Neural cell (in vitro differentiated cells): ENCODE measurements at regions not wholly inside any gene's neighbourhood (a gene's known extent, or its start where the extent isn't known, plus 50 kb on each side); places are given as distances from the start of the nearest gene placed in this dataset.

Experiments
- H2AFZ ChIP-seq: fragments of 200-600, 300-800 bp; sonication (generic), shearing (Covaris generic); 2 replicates; pipeline ENCODE4 v1.6.0; 2014; ENCODE audit warnings: low read depth, mild to moderate bottlenecking, antibody characterized with exemption, low read length, moderate library complexity
- H3F3A ChIP-seq: fragments of 200-600 bp; shearing (Covaris generic); 2 replicates; pipeline ENCODE4 v1.6.1; 2016; ENCODE audit warnings: mild to moderate bottlenecking, moderate library complexity, mixed read lengths, antibody characterized with exemption, low read length; ENCODE audit not compliant: insufficient read depth, poor library complexity, severe bottlenecking
- H3K27ac ChIP-seq: fragments of 200-600, 300-800 bp; sonication (generic), shearing (Covaris generic); 2 replicates; pipeline ENCODE4 v1.5.1; 2014; ENCODE audit warnings: mild to moderate bottlenecking, low read length, moderate library complexity
- H3K27me3 ChIP-seq: fragments of 300-800, 200-600 bp; sonication (generic), shearing (Covaris generic); 2 replicates; pipeline ENCODE4 v1.6.0; 2014; ENCODE audit warnings: mild to moderate bottlenecking, low read depth, low read length, moderate library complexity; ENCODE audit not compliant: insufficient read depth
- H3K36me3 ChIP-seq: fragments of 300-800, 200-600 bp; sonication (generic), shearing (Covaris generic); 2 replicates; pipeline ENCODE4 v1.5.1; 2014; ENCODE audit warnings: mild to moderate bottlenecking, antibody characterized with exemption, low read length, moderate library complexity; ENCODE audit not compliant: insufficient read depth
- H3K4me2 ChIP-seq: fragments of 300-800, 200-600 bp; sonication (generic), shearing (Covaris generic); 2 replicates; pipeline ENCODE4 v1.6.0; 2014; ENCODE audit warnings: mild to moderate bottlenecking, low read length
- H3K4me3 ChIP-seq: fragments of 300-800, 200-600 bp; sonication (generic), shearing (Covaris generic); 2 replicates; pipeline ENCODE4 v1.5.1; 2014; ENCODE audit warnings: mild to moderate bottlenecking, low read length, moderate library complexity
- H3K79me2 ChIP-seq: fragments of 200-600 bp; shearing (Covaris generic); replicated peaks from 2 replicates; pipeline ENCODE4 v1.6.0; 2014; ENCODE audit warnings: mild to moderate bottlenecking, low read length, moderate library complexity; ENCODE audit not compliant: insufficient read depth
- H3K9ac ChIP-seq: fragments of 300-800, 200-600 bp; sonication (generic), shearing (Covaris generic); 2 replicates; pipeline ENCODE4 v1.6.1; 2016; ENCODE audit warnings: mild to moderate bottlenecking, low read length, mixed read lengths
- H3K9me2 ChIP-seq: fragments of 200-600 bp; shearing (Covaris generic); 2 replicates; pipeline ENCODE4 v1.6.1; 2016; ENCODE audit warnings: mild to moderate bottlenecking, low read length, mixed read lengths; ENCODE audit not compliant: insufficient read depth
- H3K9me3 ChIP-seq: fragments of 200-600, 300-800 bp; sonication (generic), shearing (Covaris generic); 2 replicates; pipeline ENCODE4 v1.6.1; 2016; ENCODE audit warnings: mild to moderate bottlenecking, mixed run types, low read length, moderate library complexity, mixed read lengths
- H4K20me1 ChIP-seq: fragments of 200-600 bp; shearing (Covaris generic); 2 replicates; pipeline ENCODE4 v1.6.1; 2016; ENCODE audit warnings: mild to moderate bottlenecking, mixed run types; ENCODE audit not compliant: insufficient read depth
- EP300 ChIP-seq: fragments of 450-650 bp; conservative IDR thresholded peaks from 2 replicates; pipeline ENCODE4 v1.6.1; 2014; ENCODE audit warnings: antibody characterized with exemption, mild to moderate bottlenecking, moderate library complexity; ENCODE audit not compliant: poor library complexity, severe bottlenecking
- EZH2 ChIP-seq: fragments of 200-600, 300-800 bp; shearing (Covaris generic), sonication (generic); IDR thresholded peaks from 2 replicates; pipeline ENCODE4 v1.6.1; 2014; ENCODE audit warnings: antibody characterized with exemption, low read length, borderline replicate concordance, mild to moderate bottlenecking; ENCODE audit not compliant: insufficient read depth, poor library complexity, severe bottlenecking
- MXI1 ChIP-seq: fragments of 450-650 bp; conservative IDR thresholded peaks from 2 replicates; pipeline ENCODE4 v1.6.1; 2014; ENCODE audit warnings: antibody characterized with exemption, mild to moderate bottlenecking; ENCODE audit not compliant: poor library complexity, severe bottlenecking
- POLR2AphosphoS5 ChIP-seq: IDR thresholded peaks from 2 replicates; pipeline ENCODE4 v1.6.1; 2012
- RAD21 ChIP-seq: fragments of 450-650 bp; conservative IDR thresholded peaks from 2 replicates; pipeline ENCODE4 v1.6.1; 2014; ENCODE audit warnings: antibody characterized with exemption, mild to moderate bottlenecking, moderate library complexity
- SMC3 ChIP-seq: fragments of 450-650 bp; conservative IDR thresholded peaks from 2 replicates; pipeline ENCODE4 v1.6.1; 2014; ENCODE audit warnings: antibody characterized with exemption, mild to moderate bottlenecking, moderate library complexity; ENCODE audit not compliant: poor library complexity
- TAF1 ChIP-seq: IDR thresholded peaks from 2 replicates; pipeline ENCODE4 v1.6.1; 2012; ENCODE audit warnings: low read depth
- TF ChIP-seq, protein P1 (sequence below): fragments of 450-650 bp; IDR thresholded peaks from 2 replicates; pipeline ENCODE4 v1.5.1; 2014; ENCODE audit warnings: antibody characterized with exemption, mild to moderate bottlenecking, moderate library complexity; ENCODE audit not compliant: poor library complexity, severe bottlenecking
- TF ChIP-seq, protein P2 (sequence below): IDR thresholded peaks from 2 replicates; pipeline ENCODE4 v1.6.1; 2012; ENCODE audit warnings: borderline replicate concordance

DNA sequence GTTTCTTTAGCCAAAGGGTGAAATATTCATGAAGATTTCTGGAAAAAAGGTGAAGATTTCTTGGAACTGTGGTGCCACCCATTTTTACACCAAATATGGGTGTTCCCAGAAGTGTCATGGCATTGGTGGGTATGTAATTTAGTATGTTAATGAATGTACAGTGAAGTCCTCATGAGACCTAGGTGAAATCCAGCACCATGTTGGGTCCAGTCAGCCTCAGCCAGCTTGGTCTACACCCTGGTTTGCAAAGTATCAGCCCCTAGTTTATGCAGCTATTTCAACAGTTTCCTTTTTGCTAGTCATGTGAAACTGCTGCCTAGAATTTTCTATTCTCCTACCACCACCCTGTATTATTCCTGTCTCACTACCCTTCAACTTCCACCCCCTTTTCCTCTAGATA lies 63.1 kb upstream of the CXADR start:
- no peak overlapping the region for H3K4me2 ChIP-seq
- H4K20me1 ChIP-seq: no peaks in the 10 kb centered on the region
- H3K4me3 ChIP-seq: no peak overlapping the region
- no peaks in the 10 kb centered on the region for H3K9me2 ChIP-seq
- H3K27me3 ChIP-seq: no peaks in the 10 kb centered on the region
- H3K9ac ChIP-seq: no peak overlapping the region
- H3K36me3 ChIP-seq: no peaks in the 10 kb centered on the region
- no peaks in the 10 kb centered on the region for H3K79me2 ChIP-seq
- H3K27ac ChIP-seq: no peak overlapping the region
- no peaks in the 10 kb centered on the region for H3F3A ChIP-seq
- H3K9me3 ChIP-seq: no peaks in the 10 kb centered on the region
- TF ChIP-seq RAD21 (no peak), EZH2 (no peak), SMC3 (no peak), EP300 (no peak), MXI1 (no peak), TAF1 (no peak), POLR2AphosphoS5 (no peak)
- TF ChIP-seq, protein P1, sequence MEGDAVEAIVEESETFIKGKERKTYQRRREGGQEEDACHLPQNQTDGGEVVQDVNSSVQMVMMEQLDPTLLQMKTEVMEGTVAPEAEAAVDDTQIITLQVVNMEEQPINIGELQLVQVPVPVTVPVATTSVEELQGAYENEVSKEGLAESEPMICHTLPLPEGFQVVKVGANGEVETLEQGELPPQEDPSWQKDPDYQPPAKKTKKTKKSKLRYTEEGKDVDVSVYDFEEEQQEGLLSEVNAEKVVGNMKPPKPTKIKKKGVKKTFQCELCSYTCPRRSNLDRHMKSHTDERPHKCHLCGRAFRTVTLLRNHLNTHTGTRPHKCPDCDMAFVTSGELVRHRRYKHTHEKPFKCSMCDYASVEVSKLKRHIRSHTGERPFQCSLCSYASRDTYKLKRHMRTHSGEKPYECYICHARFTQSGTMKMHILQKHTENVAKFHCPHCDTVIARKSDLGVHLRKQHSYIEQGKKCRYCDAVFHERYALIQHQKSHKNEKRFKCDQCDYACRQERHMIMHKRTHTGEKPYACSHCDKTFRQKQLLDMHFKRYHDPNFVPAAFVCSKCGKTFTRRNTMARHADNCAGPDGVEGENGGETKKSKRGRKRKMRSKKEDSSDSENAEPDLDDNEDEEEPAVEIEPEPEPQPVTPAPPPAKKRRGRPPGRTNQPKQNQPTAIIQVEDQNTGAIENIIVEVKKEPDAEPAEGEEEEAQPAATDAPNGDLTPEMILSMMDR: no peak
- TF ChIP-seq, protein P2, sequence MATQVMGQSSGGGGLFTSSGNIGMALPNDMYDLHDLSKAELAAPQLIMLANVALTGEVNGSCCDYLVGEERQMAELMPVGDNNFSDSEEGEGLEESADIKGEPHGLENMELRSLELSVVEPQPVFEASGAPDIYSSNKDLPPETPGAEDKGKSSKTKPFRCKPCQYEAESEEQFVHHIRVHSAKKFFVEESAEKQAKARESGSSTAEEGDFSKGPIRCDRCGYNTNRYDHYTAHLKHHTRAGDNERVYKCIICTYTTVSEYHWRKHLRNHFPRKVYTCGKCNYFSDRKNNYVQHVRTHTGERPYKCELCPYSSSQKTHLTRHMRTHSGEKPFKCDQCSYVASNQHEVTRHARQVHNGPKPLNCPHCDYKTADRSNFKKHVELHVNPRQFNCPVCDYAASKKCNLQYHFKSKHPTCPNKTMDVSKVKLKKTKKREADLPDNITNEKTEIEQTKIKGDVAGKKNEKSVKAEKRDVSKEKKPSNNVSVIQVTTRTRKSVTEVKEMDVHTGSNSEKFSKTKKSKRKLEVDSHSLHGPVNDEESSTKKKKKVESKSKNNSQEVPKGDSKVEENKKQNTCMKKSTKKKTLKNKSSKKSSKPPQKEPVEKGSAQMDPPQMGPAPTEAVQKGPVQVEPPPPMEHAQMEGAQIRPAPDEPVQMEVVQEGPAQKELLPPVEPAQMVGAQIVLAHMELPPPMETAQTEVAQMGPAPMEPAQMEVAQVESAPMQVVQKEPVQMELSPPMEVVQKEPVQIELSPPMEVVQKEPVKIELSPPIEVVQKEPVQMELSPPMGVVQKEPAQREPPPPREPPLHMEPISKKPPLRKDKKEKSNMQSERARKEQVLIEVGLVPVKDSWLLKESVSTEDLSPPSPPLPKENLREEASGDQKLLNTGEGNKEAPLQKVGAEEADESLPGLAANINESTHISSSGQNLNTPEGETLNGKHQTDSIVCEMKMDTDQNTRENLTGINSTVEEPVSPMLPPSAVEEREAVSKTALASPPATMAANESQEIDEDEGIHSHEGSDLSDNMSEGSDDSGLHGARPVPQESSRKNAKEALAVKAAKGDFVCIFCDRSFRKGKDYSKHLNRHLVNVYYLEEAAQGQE: no peak
- no peak overlapping the region for H2AFZ ChIP-seq

DNA sequence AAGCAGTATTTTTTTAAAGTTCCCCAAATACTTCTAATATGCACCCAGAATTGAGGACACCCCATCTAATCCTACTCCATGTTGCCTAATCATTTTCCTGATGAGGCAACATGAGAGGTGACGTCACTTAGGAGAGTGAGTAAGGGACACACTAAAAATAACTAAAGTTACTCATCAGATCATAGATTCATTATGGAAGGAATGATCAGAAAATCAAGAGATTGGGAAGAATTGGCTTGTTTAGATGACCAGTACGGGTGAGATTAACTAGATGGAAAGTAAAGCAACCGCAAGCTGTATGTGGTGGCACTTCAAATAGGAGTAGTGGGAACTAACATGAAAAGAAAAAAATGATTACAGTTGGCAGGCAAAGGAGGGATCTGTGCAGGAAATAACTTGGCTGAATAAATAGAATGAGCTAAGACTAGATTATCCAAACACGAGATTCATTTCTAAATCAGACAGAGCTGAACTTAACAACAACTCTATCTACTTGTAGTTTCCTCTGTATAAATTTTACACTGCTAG lies 61.4 kb upstream of the CXADR start:
- H3K4me3 ChIP-seq: no peak overlapping the region

More for the DNA sequence above, 61.4 kb upstream of the CXADR start:
- Histone ChIP-seq H3K4me2 (no peak overlapping the region), H3F3A (no peaks in the 10 kb centered on the region), H3K9me3 (no peaks in the 10 kb centered on the region), H3K9me2 (no peaks in the 10 kb centered on the region), H3K27ac (no peak overlapping the region), H4K20me1 (no peaks in the 10 kb centered on the region), H2AFZ (no peak overlapping the region), H3K27me3 (no peaks in the 10 kb centered on the region), H3K9ac (no peak overlapping the region), H3K79me2 (no peaks in the 10 kb centered on the region), H3K36me3 (no peaks in the 10 kb centered on the region)
- no peak for TF ChIP-seq EZH2
- no peak for TF ChIP-seq POLR2AphosphoS5
- TF ChIP-seq SMC3: no peak
- TF ChIP-seq EP300: no peak
- TF ChIP-seq TAF1: no peak
- TF ChIP-seq, protein P1: no peak
- no peak for TF ChIP-seq MXI1
- TF ChIP-seq, protein P2: no peak
